ENCODE measurements at regions not wholly inside any gene's neighbourhood (a gene's known extent, or its start where the extent isn't known, plus 50 kb on each side); places are given as distances from the start of the nearest gene placed in this dataset.

DNA sequence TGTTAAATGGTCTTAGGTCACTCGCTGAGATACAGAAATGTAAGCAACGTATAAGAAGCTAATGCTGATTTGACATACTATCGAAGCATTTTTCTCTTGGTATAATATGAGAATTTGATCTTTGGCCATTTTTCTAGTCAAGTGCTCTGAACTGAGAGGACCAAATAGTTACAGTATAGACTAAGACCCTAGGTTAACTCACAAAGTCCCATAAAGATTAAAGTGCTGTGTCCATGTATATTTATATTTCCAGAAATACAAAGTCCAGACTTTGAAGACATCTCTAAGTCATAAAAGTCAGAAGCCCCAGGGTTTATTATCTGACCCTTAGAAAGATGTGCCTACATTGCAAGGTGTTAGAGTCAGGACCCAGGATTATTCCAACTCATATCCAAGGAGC is 752.4 kb upstream of the COX7C start:
- TF ChIP-seq, protein P1, sequence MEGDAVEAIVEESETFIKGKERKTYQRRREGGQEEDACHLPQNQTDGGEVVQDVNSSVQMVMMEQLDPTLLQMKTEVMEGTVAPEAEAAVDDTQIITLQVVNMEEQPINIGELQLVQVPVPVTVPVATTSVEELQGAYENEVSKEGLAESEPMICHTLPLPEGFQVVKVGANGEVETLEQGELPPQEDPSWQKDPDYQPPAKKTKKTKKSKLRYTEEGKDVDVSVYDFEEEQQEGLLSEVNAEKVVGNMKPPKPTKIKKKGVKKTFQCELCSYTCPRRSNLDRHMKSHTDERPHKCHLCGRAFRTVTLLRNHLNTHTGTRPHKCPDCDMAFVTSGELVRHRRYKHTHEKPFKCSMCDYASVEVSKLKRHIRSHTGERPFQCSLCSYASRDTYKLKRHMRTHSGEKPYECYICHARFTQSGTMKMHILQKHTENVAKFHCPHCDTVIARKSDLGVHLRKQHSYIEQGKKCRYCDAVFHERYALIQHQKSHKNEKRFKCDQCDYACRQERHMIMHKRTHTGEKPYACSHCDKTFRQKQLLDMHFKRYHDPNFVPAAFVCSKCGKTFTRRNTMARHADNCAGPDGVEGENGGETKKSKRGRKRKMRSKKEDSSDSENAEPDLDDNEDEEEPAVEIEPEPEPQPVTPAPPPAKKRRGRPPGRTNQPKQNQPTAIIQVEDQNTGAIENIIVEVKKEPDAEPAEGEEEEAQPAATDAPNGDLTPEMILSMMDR (IDR thresholded peaks at IDR 0.05) = no peak
- TF ChIP-seq POLR2AphosphoS5 (IDR thresholded peaks at IDR 0.05) (no peak), POLR2A (IDR thresholded peaks at IDR 0.05) (no peak)

All from gastroesophageal sphincter (tissue), 3 donors.